RKO (cell line): ENCODE measurements at regions not wholly inside any gene's neighbourhood (a gene's known extent, or its start where the extent isn't known, plus 50 kb on each side); places are given as distances from the start of the nearest gene placed in this dataset.

Source experiments
- DNase-seq: peaks from one replicate; pipeline ENCODE4 v3.0.0-alpha.2; 2016; ENCODE audit warnings: low spot score

DNA sequence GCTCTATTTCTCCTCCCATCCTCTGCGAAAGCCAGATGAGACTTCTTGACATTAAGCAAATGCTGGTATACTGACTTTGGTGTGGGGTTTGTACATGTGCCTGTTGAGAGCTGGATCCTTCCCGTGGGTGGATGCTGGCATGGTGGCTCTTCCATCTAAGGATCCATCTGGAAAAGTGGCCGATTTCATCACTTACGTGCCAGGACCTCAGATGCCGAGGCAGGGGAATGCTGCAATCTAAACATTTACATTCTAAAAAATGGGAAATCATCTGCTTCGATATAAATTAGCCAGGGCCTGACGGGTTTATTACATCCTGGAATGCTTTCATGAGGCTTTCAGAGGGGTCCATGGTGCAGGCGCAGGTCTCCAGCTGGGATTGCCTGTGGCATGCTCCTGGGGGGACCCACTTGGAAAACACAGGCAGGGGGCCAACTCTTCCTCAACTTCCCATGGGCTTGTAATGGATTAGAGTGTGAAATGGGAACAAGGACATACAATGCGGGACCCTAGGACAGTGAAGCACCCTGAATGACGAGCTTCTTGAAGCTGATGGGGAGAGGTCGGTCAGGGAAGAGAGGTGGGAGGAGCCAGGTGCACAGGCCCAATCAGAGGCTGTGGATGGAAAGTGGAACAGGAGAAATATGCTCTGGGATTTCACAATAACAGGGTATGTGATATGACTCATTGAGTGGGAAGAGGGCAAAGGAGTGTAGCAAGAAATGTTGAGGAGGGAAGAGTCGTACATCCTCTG is 105.5 kb upstream of the PITX1 start:
- DNase-seq = peak; percentile 34

DNA sequence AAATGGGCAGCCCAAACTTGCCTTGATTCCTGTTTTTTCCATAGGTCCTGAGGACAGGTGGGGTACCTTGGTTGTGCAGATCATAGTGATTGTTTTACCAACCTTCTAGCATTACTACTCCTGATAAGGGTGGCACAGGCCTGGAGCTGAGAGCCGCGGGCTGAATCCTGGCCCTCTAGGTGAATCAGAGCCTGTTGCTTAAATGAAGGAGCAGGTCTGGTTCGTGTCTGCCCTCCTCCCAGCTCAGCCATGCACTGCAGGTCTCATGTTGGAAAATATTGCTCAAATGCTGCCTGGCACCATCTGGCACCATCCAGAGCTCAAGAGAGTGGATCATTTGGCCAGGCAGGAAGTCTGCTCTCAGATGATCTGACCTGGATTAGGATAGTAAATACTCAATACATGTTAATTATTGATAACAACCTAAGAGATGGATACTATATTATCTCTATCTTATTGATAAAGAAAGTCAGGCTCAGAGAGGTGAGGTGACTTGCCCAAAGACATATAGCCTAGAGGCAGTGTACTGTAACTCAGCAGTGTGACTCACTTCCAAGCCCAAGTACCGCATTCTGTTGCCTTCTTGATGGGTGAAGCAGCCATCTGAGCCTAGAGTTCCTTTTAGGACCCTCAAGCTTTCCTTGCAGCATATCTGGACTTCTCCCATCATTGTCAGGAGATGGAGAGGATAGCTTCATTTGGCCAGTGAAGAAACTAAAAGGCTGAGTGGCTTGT is 104.3 kb upstream of the PITX1 start:
- no peak for DNase-seq

DNA sequence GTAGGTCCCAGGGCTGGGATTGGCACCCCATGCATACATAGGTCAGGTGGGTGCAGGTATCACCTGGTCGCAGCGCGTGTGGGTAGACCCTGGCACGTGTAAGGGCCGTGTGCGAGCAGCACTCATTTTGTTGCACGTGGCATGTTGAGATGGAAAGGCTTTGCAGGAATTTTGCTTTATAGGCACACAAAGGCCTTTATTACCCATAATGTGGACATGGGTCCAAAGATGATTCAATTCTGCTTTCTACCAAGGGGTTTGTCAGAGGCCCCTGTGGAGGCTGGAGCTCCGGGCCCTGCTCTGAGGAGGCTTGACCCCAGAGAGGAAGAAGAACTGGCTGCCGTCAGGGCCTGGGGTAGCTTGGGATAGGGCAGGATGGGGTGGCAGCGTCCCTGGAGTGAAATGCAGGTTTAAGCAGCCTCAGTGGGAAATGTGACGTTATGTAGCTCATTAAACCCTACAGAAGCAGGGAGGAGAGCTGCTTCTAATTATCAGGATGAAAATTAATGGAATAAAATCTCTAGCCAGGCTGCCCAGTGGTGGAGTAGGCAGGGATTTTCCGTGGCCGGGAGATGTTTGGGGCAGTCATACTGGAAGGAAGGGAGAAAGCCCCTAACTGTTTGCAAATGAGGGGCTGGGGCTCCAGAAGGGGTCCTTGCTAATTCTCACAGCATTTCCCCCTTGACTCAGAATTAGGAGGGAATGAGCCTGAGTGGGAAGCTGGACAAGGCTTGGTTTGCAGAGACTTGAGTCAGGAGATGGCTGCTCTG is 103.3 kb upstream of the PITX1 start:
- no peak for DNase-seq

DNA sequence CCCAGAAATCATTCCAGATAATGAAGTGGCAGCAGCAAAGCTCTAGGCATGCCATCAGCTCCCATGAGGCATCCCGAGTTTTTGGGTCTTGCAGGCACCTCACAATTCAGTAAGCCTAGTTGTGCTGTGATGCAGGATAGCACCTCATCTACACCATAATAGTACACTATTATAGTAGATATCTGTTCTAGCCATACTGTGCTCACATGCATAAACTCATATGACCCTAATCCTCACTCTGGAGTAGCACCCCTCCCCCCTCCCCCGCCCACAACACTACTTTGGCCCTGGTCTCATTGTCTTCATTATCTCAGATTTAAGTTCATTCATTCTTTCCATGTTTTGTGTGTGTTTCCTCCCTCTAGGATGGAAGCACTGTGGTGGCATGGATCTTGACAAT is 102.5 kb upstream of the PITX1 start:
- no peak for DNase-seq

DNA sequence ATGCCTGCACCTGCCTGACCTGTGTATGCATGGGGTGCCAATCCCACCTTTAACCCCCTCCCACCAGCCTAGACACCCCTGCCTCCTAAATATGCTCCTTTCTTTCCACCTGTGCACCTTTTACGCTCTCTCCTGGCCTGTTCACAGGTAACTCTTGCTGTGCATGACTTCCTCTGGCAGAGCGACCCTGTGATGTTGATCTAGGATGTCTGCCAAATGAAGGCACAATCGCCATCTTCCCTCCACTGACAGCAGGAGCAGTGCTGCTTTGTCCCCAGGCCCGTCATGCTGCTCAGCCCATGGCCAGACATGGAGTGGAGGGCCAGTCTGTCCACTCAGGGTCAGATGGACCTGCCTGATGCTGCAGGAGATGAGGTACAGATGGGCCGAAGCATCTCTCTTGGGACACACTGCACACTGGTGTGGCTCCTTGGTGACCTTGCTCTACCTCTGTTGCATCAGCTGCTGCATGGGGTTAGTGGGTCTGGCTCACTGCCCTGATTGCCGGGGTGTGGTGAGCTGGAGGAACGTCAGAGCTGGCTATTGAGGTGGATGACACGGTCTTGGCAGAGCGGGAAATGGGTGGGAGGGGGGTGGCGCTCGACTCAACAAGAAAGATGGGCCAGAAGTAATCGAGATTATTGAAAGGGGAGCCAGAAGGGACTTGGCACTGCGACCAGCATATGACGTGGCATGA is 101.7 kb upstream of the PITX1 start:
- DNase-seq = peak; percentile 12

DNA sequence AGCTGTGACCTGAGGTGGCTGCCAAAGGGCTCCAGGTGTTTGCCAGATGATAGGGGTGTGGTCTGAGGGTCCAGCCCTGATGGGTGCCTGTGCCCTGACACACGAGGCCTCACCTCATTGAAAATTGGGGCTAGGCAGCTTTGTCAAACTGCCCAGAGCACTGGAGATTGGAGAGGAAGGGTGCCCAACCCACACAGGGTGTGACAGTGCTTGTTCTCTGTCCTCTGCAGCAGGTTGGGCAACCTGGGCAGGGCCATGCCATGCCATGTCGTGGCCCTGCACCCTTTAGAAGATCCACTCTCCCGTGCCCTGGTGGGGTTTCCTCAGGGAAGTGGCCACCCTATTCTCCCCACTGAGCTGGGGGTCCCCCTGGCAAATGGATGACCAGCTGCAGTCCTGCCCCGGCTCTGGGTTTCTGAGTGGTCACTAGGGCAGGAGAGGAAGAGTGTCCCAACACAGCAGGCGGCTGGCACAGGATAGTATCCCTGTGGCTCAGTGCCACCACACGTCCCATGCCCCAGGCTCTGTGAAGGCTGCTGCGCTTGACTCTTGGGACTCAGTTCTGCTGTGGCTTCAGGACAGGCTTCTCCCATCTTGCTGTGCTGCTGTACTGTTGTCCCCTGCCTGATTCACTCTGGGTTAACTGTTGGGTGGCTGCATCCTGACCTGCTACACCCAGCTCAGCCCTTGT is 100.8 kb upstream of the PITX1 start:
- DNase-seq = no peak

DNA sequence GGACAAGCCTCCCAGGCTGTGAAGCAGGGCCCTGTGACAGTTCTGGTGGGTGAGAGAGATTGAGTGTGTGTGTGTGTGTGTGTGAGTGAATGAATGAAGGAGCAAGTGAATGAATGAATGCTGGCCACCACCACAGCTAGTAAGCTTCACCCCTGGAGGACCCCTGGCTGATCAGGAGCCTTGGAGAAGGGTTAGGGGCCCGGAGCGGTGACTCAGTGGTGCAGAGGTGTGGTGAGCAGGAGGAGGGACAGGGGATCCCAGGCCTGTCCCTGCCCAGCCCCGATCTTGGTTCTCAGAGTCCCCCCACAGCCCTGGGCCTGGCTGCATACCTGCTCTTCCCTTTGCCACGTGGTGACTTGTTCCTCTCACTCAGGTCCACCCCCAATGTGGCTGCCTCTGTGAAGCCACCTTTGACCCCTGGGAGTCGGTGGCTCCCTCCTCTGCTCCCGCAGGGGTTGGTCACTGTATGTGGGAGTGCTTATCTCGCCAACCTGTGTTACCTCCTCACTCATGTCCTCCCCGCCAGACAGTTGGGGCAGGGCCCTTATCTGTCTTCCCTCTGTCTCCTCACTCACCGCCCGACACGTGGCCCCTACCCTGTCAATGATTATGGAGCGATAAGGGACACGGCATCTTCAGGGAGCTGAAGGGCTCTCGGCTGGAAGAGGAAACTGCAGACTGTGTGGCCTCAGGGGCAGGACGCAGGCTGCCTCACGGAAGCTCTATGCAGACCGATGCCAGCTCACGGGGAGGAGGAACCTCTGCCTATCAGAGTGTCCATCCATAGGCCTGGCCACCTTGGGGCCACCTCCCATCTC is 99.9 kb upstream of the PITX1 start:
- no peak for DNase-seq

DNA sequence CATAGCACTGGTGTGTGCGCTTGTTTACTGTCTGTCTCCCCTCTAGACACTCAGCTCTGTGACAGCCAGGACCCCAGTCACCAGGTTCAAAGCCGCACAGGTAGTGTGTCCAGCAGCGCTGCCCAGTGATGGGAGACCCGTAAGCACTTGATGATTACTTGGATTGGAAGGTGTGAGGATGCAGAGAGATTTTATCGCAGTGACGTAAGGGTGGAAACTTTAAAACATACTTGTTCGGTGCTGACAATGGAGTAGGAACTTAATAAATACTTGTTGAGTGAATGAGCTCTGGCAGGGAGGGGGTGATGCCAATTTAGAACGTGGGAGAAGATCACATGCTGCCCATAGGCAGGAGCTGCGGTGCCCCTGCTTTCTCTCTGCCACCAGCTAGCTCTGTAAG is 99.2 kb upstream of the PITX1 start:
- no peak for DNase-seq

DNA sequence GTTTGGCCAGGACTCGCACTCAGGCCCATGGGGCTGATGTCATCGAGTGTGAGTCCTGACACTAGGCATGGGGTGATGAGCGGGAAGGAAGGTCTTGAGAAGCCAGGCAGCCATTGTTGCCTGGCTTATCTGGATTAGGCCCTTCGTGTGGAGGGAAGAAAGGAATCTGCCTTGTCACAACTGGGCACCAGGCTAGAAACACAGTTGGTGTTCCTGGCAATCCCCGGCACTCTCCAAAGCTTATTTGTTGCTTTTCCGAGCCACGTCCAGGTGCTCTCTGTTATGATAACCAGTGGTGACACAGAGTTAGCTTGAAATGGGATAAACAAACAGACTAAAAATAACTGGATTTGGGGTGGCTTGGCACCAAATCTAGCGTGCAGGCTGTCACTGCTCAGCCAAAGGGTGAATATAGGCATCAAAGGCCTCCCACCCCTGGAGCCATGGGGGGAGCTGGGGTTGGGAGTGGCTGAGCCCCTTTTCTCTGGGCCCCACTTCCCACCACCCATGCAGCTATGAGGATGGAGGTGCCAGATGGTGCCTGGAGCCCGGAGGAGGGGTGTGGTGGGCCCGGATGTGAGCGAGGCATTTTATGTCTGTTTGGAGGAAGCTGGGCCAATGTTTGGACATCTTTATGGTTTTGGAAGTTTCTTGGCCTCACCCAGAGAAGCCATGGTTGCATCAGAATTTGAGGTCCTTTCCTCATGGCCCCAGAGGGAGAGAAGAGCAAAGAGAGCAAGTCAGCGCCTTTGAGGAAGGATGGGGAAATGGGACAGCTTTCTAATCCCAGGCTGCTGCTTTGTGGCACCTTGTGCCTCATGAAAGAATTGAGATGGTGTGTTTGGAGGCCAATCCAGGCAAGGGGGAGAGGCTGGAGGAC is 98.0 kb upstream of the PITX1 start:
- no peak for DNase-seq

DNA sequence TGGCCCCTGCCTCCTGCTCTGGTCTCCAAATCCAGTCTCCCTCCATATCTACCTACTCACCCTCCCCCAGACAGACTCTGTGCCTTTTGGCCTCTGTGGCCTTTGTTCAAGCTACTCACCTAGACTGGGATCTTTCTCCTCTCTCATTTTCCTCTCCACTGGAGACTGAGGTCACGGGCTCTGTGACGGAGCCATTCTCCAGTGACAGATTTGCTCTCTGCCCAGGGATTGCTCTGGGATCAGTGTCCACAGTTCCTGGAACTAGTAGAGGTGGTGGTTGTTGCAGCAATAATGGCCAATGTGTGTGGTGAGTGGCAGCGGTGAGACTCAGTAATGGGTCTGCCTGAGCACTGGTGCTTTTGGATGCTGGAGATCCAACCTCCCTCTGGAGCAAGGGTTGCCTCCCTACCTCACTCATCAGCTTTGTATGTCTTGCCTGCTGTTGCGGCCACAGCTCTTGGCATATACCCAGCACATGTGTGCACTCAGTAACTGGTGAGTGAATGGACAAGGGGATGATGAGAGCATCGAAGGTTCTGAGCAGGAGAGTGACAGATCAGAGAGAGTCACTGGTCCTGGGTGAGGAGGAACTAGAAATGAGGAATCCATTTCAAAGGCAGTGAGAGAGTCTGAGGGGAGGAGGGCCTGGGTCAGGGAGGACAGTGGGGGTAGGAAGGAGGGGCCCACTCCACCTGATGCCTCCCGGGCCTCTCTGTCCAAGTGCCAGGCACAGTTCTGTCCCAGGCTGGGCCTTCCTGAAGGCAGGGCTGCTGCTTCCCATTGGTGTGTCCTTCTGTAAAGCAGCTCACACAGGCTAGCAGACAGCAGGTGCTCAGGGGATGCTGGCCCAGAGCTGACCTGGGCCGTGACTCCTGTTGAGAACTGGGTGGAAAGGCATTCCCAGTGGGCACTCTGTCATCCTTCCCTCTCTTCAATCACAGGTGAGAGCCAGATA is 96.5 kb upstream of the PITX1 start:
- no peak for DNase-seq

DNA sequence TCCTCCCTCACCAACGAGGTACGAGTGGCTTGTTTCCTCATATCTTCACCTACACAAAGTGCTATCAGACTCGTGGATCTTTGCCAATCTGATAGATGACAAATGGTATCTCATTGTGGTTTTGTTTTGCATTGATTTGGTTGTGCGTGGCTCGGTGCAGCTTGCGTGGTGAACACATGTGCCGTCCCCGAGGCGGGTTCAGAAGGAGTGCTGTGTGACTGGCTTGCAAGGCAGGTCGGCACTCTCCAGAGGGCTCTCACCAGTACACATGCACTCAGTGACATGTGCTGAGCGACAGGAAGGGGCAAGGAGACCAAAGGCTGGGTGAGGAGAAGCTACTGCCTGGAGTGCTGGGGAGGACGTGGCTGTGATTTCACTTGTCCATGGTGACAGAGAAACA is 95.3 kb upstream of the PITX1 start:
- no peak for DNase-seq

DNA sequence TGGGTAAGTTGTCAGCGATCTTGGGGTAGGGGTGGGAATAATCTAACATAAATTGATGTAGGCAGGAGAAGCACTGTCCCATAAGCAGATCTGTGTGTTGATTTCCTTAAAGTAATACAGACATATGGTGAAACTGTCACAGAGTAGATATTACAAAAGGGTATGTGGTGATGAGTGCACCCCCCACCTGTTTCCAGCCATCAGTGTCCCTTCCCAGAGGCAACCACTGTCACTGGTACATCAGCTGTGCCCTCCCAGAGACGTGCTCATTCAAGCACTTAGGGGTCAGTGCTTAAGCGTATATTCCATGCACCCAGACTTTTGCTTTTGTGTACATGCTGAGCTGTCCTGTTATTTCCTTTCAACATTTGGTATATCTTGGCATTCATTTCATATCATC is 94.3 kb upstream of the PITX1 start:
- DNase-seq = no peak

DNA sequence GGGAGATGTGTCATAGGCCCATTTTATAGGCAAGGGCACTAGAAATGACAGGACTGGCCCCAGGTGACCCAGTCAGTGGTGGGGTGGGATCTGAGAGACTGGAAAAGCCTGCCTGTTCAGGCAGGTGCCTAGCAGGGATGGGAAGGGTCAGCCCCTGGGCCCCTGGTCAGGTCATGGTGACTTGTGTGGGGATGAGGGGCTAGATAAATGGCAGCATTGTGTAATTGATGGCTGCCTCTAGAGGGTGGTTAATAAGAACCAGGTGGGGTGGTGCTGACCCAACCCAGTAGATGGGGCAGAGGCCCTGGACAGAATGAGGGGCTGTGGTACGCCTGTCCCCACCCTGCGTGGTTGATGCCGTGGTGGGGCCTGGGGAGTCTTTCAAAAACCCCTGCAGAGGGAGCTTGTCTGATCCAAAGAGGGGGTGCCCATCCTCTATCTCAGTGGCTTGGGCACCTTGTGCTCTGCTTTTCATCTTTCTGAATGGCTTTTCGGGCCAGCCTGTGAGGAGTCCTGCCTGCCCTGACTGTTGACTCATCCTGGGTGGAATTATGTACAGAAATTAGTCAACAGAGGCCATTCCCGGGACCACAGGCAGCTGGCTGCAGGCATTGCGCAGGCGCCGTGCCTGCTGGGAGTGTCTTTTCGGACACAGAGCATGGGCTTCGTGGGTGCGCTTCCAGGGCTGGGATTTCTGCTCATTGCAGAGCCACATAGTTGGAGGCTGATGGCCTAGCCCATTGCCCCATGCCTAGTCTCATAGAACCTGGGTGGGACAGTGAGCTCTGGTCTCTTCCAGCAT is 93.6 kb upstream of the PITX1 start:
- DNase-seq = peak; percentile 56

DNA sequence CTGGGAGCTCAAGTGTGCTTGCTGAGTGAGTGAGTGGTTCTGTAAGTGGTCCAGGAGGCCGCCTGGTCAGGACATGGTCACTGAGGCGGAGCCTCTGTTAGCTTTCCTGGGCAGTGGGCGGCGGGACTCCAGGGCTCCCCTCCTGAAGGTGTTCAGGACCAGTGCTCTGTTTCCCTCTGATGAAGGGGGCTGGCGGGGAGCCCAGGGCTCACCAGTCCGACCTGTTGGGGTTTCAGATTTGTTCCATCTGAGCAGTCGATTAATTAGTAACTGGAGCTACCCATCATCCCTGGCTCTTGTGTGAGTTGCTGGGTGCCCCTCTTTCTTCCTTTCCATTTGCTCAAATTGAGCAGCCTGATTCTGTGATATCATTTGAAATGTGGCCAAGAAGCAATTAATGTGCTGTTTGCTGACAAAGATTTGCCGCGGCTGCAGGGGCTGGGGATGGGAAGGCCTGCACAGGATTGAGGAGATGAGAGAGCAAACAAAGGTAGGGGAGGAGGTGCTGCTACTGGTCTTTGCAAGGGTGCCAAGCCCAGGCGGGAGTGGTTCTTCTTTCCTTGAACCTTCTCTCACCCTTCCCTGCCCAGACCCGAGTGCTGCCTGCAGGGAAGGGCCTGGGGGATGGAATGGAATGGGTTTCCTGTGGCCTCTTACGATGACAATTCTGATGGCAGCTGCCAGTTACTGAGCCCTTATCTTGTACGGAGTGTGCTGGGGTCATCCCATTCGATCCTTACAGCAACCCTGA is 92.8 kb upstream of the PITX1 start:
- no peak for DNase-seq

DNA sequence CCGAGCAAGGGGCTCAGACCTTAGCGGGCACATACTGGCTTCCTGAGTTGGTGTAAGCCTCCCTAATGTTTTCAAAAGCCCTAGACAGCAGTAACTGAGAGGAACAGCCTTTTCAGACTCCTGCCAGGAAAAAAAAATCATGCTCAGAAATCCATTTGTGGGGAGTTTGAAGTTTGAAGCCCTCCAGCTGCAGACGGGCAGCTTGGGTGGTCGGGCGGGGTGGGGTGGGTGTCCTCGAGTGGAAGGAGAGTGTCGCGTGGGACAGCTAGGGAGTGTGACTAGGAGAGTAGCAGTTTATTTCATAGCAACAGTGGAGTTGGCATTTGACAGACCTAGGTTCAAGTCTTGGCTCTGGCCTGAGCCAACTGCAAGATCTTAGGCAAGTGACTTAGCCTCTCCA is 90.7 kb upstream of the PITX1 start:
- DNase-seq = no peak

DNA sequence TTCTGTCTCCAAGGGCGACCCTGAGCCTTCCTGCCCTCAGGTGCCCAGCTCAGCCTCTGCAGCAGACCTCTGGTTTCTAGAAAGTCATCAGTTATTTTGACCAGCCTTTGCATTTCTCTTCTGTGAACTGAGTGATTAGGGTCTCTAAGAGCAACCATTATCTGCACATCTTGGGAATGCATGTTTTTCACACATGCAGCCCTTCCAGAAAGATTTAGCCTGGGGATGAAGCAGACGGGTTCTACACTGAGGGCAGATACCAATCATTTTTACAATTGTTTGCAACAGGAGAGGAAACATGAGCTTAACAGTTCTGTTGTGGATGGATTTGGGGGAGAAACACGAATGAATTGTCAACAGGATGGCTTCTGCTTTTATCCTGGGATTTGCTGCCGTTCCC is 90.1 kb upstream of the PITX1 start:
- DNase-seq = no peak

DNA sequence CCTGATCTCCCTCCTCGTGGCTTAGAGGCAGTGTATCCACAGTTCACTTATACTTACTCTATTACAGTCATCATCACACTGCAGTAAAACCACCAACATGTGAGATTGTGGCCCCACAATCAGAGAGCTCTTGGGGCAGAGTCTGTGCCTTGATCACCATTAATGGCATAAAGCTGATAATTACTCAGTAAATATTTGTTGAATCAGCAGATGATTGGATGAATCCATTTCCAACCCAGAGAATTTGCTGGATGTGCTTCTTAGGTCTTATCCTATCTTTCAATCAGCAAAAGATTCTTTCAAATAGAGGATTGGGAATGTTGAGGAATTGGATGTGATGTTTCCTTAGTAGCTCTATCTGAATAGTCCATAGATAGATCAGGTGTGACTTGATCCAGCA is 88.8 kb upstream of the PITX1 start:
- no peak for DNase-seq
